PFSK-1 (cell line): ENCODE measurements at regions not wholly inside any gene's neighbourhood (a gene's known extent, or its start where the extent isn't known, plus 50 kb on each side); places are given as distances from the start of the nearest gene placed in this dataset.

ENCODE experiments used
- FOXP2 ChIP-seq: optimal IDR thresholded peaks from 2 replicates; pipeline ENCODE3; 2011; ENCODE audit warnings: borderline replicate concordance, control low read depth, inconsistent platforms; ENCODE audit not compliant: insufficient read depth; ENCODE audit errors: extremely low read length, extremely low read depth
- POLR2AphosphoS5 ChIP-seq: IDR thresholded peaks from 2 replicates; pipeline ENCODE4 v1.6.1; 2012; ENCODE audit warnings: low read depth, mild to moderate bottlenecking, control low read depth, low read length, moderate library complexity
- SIN3A ChIP-seq: IDR thresholded peaks from 2 replicates; pipeline ENCODE4 v1.6.1; 2012; ENCODE audit warnings: mild to moderate bottlenecking, low read length, moderate library complexity, borderline replicate concordance; ENCODE audit not compliant: insufficient read depth
- TAF1 ChIP-seq: IDR thresholded peaks from 2 replicates; pipeline ENCODE4 v1.6.1; 2012; ENCODE audit warnings: low read length, control low read depth, borderline replicate concordance; ENCODE audit not compliant: insufficient read depth

GRCh38 chr18:60663060-60663989, 290.8 kb upstream of the MC4R start:
- TF ChIP-seq POLR2AphosphoS5 (no peak), TAF1 (no peak), SIN3A (no peak), FOXP2 (no peak)
